Fibroblast of skin of scalp (primary cell): ENCODE measurements at regions not wholly inside any gene's neighbourhood (a gene's known extent, or its start where the extent isn't known, plus 50 kb on each side); places are given as distances from the start of the nearest gene placed in this dataset.

Source experiments
- DNase-seq: peaks from one replicate; pipeline ENCODE4 v3.0.0-alpha.2; 2013

DNA sequence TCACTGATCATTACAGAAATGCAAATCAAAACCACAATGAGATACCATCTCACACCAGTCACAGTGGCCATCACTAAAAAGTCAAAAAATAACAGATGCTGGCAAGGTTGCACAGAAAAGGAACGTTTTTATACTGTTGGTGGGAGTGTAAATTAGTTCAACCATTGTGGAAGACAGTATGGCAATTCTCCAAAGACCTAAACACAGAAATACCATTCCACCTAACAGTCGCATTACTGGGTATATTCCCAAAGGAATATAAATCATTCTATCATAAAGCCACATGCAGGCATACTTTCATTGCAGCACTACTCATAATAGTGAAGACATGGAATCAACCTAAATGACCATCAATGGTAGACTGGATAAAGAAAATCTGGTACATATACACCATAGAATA lies 83.2 kb upstream of the ARID5B start:
- peak; percentile 60 for DNase-seq

DNA sequence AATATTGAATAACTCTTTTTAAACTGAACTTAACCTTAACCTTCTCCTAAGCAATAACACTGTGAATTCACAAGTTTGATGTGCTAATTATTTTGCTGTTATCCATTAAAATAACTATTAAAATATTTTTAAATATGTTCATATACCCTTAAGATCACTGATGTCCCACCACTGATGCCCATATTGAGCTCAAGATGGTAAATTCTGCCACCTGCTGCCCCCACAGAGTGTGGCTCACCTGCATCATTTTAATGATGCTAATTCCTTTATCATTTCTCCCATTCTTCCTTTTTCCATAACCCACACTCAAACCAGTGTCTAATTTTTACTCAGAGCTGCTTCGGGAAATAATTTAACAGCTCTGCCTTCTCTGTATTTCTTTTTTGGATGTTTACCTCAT lies 82.3 kb upstream of the ARID5B start:
- DNase-seq = no peak

DNA sequence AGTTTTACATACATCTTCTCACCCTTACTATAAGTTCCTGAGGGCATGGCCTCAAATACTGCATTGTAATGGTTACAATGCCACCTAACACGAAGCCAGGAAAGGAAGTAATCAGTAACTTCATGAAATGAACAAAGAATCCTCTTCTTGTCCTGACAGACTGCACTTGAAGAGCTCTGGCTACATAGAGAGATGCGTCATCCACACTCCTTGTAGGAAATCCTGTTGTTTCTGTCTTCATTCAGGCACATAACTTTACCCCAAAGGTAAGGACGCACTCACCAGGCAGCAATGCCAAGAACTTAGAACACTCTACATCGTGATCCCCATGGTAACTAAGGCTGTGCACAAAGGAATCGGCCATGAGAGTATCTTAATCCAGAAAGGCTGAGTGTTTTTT lies 80.3 kb upstream of the ARID5B start:
- no peak for DNase-seq

DNA sequence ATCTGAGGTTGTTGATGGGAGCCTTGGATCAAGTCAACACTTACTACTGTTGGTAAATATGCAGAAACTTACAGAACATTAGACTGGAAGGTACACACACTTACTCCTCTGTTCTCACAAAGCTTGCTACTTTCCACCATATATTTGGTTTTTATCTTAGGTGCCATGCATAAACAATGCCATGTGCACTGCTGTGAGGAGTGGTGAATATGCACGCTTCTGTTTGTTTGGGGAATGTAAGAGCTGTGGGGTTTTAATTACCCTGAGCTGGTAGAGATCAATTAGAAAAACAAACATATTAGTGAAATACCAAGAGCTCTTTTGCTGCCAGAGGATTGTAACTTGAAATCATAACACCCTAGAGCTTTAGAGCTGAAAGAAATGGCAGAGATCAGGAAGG lies 79.8 kb upstream of the ARID5B start:
- no peak for DNase-seq

DNA sequence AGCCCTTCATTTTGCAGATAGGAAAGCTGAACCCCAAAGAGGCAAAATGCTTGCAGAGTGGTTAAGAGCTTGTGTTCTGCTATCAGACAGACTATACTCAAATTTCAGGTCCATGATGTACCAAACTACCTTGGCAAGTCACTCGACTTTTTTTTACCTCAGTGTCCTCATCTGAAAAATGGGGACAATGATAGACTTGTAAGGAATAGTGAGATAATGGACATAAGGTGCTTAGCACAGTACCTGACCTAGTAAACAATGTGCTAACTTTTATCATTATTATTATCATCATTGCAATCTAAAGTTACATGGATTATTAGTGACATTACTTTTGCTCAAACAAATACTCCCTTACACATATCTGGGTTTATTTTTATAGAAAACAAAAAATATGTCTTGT lies 79.4 kb upstream of the ARID5B start:
- DNase-seq = no peak

DNA sequence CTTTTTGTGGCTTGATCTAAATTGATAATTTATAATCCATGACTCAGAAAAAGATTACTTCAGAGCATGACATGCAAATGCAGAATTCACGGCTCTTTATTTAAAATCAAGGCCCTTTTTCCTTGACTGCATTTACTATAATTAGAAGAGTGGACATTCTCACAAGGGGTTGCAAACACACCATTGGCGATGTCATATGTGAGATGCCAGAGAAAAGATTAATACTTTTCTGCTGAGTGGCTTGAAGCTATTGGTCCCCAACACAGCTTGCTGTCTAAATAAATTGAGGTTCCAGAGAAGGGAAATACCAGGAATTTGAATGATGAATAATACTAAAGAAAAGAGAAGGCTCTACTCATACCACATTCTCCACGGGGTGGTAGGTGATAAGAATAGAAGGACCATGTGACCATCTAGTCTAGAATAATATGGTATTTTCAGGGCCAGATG lies 78.7 kb upstream of the ARID5B start:
- DNase-seq = peak; percentile 79

DNA sequence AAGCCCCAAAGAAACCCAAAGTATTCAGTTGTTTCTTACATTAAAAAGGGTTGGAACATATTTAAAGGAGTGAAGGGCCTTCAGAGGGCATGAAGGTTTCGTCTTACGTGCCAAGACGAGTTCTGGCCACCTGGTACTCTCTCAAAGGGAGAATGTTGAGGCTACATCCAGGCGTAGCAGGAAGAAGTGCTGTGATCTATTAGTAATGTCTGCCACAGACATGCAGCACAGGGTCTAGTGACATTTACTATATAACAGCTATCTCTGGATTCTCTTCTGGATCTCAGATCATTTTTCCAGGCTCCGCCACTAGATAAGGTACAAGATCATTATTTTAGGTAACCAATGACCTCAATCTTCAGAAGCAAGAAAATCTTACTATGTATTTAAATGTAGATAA lies 76.5 kb upstream of the ARID5B start:
- no peak for DNase-seq

DNA sequence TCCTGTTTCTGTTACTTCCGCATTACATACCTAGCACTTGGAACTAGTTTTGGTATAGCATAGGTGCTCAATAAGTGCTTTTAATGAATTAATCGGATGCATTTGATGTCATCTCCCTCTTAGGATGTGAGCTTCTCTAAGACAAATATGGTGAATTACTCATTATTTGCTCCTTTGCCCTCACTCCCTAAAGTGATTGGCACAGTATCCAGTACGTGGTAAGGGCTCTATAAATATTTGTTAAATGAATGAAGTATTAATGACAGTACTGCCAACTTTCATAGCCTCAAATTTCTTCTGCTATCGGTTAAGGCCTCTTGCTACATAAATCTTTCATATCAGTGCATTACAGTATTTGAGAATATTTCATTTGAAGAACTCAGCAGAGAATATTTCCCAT lies 75.9 kb upstream of the ARID5B start:
- DNase-seq = no peak

DNA sequence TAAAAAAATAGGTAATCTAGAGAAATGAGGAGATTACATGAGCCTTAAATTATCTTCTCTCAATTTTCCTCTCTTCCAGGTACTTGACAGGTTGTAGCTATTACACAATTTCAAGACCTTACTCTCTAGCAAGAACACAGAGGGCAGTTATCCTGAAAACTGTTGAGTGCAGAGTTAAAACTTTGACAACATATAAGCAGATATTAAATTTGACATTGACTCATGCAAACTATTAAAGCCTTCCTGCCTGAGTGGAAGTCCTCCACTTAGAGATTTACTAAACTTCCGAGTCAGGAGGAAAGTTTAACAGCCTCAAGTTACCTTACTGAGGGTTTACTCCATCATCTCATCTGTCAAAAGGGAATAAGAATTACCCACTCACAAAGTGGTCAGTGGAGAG lies 73.5 kb upstream of the ARID5B start:
- no peak for DNase-seq

DNA sequence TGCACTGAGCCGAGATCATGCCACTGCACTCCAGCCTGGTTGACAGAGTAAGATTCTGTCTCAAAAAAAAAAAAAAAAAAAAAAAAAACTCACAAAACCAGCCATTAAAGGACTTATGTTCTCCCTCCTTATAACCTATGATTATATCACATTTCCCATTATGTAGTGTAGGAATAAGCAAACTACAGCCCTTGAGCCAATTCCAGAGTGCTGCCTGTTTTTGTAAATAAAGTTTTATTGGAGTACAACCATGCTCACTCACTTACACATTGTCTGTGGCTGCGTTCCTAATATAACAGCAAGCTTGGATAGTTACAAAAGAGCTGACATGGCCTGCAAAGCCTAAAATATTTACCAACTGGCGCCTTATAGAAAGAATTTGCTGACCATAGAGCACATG lies 72.7 kb upstream of the ARID5B start:
- DNase-seq = no peak

DNA sequence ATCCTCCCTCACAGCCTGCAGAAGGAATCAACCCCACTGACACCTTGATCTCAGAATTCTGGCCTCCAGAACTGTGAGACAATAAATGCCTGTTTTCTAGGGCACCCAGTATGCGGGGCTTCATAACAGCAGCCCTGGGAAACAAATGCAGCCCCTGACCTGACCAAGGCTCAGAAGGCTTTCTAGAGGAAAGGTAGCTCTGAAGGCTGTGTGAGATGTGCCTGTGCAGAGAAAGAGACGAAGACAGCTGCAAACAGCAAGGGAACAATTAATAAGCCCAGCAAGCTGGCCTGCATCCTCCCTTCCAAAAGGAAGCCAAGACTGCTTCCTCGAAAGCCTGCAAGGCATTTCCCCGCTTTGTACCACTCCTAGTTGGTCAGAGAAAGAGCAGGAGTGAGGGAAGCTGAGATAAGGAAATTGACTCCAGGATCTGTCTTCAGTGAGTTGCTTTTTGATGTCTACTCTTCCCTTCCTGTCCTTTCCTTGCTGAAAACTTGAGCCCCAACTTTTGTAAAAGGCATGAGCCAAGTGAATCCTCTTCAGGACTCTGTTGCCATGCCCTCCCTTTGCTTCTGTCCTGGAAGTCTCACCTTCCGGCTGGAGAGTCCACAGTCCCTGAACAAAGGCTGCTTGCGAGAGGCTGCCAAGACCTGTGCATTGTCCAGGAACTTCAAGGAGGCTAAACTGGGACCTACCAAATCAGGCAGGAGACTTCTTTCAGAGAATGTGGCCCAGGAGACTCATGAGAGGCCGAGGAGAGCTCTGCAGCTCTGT lies 71.2 kb upstream of the ARID5B start:
- no peak for DNase-seq

DNA sequence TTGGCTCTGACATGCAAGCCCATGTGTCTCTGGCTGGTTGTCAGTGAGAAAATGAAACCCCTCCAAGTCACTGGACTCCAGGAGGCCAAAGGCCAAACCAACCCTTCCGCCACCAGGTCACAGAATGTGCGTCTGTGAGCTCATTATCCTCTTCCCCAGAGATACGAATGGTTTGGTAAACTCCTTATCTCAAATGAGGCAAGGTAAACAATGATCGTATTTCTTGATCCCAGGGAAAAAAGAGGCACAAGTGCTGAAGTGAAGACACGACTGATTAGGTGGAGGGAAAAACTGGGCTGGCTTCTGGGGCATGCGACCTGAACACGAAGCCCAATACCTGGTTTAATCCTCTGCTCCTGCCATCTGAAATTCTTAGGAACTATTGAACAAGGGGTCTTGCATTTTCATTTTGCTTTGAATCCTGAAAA lies 70.6 kb upstream of the ARID5B start:
- DNase-seq = no peak

DNA sequence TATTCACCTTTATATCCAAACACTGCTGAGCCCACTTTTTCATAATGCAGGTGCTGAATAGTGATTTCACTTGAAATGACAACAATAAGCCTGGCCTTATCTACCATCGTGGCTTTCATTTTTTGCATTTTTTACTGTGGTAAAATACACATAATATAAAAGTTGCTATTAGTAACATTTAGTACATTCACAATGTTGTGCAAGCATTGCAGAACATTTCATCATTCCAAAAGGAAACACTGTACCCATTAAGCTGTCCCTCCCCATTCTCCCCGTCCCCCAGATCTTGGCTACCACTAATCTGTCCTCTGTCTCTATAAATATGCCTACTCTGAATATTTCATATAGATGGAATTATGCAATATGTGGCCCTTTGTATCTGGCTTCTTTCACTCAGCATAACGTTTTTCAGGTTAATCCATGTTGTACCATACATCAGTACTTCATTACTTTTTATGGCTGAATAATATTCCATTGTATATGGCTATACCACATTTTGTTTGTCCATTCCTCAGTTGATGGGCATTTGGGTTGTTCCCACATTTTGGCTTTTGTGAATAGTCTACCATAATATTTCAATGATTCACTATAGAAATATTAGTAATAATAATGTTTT lies 68.5 kb upstream of the ARID5B start:
- peak; percentile 57 for DNase-seq

DNA sequence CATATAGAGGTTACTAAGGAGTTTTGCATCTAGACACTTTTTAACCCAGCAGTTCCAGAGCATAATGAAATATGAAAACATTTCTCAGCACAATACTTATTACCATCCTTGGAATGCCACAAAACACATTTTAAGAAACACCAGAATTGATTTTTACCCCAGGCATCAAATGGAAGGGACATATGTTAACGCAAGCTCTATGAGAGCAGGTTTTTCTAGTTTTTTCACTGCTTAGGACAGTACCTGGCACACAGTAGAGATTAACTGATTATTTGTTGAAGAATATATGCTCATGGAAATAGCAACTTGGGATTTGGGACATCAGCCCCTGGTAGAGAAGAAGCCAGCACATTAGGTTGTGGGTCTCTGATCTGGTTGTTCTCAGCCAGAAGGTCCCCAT lies 67.0 kb upstream of the ARID5B start:
- no peak for DNase-seq

DNA sequence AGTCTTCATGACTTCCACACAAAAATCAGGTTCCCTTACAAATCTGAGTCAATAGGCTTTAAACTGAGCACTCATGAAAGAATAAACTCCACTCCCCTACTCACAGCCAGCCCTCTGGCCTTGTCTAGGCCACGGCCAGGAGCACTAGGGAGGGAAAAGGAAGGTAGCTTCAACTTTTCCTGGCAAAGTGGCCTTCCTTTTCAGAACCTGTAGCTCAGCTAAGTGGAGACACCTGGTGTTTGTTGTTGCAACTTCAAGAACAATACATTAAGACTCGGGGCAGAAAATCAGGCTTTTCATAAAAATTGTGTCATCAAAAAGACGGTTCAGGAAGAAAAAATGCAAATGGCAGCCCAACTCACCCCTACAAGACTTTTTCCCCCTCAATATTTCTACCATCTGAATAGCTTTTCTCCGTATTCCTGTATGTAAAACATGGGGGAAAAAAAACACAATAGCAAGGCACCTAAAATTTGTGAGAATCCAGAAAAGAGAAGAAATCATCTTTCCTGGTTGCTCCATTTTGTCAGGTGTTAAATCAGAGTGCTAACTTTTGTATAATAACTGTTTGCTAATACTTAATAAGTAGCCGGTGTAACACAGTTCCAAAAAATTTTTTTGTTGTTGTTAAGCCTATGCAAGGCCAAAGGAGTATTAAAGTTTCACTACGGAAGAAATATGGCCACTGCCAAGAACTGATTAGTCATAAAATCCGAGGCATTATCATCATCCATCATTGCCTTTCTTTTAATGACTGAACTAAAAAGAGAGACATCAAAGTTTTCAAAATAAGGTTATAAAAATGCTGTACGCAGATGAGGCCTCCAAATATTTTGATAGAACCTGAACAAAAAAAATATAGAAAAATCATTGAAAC lies 66.2 kb upstream of the ARID5B start:
- peak; percentile 74 for DNase-seq

DNA sequence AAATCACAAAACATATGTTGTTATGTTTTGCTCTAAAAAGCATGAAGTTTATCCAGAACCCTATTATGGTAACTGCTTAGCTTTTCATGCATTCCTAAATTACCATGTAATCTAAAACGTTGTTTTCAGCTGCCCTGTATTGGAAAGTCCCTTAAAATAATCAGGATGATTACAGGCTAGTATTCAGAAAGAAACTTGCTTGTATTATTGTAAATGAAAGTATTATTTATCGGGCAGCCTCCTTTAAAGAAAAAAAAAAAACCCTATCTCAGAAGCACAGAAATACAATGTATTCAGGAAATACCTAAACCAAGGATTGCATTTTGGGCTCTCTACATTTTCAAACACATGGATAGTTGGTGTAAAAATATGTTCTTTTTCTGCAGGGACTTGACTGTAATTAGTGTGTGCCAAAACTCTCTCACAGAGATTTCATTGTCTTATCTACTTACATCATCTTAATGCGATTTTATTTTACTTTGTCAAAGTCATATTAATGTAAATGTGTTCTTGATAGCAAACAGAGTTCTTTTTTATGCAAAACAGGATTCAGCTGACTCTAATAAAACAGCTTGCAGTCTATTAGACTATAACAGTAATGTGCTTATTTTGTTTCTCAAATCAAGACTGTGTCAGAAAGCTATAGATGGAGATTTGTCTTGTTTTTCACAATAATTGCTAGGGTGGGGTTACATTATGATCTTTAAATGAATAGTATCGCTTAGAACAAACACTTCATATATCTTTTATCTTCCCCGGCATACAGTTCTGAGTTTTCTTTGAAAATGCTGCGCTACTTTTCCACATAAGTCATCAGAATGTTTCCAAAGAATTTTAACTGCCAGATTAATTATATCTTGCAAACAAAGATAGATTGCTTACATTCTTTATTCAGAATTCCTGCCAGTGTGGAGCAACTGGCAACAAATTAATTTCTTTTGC lies 65.3 kb upstream of the ARID5B start:
- peak; percentile 35 for DNase-seq

DNA sequence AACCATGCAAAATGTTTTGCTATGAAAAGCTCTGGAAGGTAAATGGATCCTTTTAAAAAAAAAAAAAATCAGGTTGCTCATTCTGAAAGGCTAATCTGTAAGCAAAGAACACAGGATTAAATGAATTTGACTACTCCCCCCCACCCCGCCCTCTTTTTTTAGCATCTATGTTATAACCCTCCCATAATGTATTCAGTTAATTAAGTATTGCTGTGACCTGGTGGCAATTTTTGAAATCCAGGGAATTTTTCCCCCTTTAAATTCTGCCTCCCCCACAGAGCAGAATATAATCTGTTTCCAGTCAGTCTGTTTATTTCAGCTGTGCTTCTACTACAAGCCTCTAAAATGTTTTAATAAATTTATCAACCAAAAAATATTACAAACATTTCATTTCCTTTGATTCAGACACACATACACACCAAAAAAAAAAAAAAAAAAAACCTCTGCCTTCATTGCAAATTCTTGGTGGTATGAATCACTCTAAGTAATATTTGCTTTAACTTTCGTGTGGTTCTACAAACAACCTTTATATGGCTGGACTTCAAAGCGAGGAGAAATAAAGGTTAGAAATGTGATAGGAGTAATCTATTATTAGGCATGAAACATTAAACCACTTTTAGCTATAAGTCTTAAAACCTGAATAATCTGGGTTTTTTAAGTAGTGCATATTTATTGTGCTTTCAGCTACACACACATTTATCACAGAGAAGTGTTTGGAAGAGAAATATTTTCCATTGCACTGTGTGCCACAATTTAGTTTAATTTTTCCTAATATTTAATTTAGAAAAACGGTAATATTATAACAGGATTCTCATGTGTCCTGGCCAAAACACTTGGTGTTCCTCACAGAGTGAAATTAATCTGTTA lies 64.4 kb upstream of the ARID5B start:
- DNase-seq = peak; percentile 76

DNA sequence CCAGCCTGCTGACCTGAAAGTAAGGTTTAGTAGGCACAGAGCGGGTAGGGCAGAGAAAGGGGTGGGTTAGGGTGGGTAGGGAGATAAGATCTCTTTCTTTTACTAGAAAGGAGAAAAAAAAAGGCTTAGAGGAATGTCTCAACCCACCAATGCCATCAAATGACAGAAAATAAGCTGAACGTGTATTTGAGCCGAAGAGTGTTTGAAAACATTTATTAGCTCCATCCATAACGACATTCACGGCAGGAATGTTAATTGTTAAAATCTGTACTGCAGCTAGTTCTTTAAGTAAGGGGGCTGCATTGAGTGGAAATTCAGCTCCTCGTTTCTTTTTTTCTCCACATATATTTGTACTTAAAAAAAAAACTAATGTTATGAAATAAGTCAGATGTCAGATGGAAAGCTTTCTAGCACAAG lies 63.7 kb upstream of the ARID5B start:
- DNase-seq = peak; percentile 47

DNA sequence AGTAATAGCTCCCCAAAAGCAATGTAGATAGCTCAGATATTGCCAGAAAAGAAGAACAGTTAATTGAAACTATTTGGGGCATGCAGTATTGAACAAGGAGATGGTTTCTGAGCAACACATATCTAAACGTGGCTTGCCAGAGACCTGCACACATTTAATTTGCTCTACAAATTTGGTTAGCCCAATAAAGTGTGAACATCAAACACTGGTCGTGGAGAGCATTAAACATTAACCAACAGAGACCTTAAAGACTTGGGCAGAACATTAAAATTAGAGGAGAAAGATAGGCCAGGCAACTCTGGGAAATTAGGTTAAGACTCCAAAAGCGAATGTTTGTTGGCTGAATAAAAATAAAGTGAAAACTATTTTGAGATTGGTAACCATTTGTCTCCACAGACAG lies 61.6 kb upstream of the ARID5B start:
- no peak for DNase-seq

DNA sequence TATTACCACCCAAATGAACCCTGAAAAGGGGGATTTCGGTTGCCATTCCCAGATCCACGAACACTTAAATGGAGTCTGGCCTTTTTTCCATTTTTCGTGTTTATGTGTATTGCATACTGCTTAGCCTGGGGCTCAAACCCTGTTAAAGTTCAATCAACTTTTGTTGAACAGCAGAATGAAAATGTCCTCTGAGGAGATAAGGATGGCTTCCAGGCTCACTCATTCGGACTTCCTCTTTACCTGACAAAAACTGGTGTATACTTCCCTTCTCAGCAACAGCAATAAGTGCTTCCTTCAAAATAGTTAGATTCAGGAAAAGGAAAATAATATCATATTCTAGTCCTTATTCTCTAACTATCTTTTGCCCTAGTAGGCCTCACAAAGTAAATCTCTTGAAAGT lies 61.1 kb upstream of the ARID5B start:
- no peak for DNase-seq

DNA sequence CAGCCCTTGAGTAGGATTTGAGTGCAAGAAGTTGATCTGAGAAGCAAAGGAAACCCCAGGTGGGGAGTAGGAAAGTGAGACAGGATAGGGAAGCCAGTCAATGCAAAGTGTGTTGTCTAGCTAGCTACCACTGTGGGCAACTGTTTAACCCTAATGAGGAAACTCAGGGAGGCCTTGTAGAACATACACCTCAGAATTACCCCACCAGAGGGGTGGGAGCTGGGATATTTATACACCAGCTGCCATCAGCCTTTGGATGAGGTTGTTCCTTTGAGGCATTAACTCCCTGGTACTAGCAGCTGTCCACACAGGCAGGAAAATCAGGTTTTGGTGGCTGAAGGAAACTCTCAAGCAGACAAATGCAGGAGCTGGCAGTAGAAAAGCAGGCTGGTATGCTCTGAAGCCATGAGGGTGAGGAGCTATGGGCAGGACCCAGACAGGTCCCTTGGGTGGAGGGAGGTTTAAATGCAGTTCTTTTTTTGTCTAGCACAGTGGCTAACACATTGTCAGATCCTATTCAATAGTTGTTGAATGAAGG lies 60.1 kb upstream of the ARID5B start:
- DNase-seq = no peak
